ENCODE measurements at regions not wholly inside any gene's neighbourhood (a gene's known extent, or its start where the extent isn't known, plus 50 kb on each side); places are given as distances from the start of the nearest gene placed in this dataset.

DNA sequence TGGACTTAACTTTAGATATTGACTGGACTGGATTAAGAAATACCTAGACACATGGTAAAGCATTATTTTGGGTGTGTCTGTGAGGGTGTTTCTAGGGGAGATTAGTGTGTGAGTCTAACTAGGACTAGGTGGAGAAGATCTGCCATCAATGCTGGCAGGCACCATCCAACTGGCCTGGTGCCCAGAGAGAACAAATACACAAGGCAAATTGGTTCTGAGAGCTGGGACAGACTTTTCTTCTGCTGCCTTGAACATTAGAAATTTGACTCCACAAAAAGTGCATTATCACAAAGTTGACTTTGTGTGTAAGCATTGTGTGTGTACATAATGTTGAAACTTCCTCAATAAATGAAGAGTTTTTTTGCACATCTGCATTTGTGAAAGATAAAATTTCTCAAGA, 522.1 kb downstream of the SUCLA2 start:
- no peak overlapping the region for H3K4me3 ChIP-seq (ENCODE audit: low read length)
- no peak for DNase-seq (ENCODE audit: low read depth, low spot score)

DNA sequence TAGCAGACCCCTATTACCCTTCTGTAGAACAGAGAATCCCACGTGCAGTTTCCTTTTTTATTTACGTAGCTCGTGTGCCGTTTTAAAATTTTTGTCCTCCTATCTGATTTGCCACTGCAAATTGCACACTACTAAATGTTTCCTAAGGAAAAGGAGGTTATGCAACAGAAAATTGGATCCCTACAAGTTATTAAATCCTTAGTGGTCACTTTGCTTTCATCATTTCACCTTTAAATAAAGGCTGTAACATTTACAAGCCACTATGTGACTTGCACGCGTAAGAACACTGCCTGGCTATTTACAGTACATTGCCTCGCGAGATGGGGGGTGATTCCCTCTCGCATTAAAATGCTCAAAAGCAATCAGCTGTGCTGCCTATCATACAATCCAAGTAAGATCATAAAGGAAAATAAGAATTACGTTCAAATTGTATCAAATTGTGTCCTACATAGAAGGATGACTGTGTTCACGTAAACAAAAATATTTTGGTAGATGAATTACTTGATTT, 525.6 kb downstream of the SUCLA2 start:
- no peak for DNase-seq (ENCODE audit: low read depth, low spot score)

GRCh38 chr13:47474839-47475238, 526.2 kb downstream of the SUCLA2 start:
- no peak for DNase-seq (ENCODE audit: low read depth, low spot score)
- no peak overlapping the region for H3K4me3 ChIP-seq (ENCODE audit: low read length)

More for the DNA sequence above, 525.6 kb downstream of the SUCLA2 start:
- H3K4me3 ChIP-seq (ENCODE audit: low read length): no peak overlapping the region

GRCh38 chr13:47474326-47474725, 526.7 kb downstream of the SUCLA2 start:
- DNase-seq (ENCODE audit: low read depth, low spot score): no peak
- H3K4me3 ChIP-seq (ENCODE audit: low read length): no peak overlapping the region

DNA sequence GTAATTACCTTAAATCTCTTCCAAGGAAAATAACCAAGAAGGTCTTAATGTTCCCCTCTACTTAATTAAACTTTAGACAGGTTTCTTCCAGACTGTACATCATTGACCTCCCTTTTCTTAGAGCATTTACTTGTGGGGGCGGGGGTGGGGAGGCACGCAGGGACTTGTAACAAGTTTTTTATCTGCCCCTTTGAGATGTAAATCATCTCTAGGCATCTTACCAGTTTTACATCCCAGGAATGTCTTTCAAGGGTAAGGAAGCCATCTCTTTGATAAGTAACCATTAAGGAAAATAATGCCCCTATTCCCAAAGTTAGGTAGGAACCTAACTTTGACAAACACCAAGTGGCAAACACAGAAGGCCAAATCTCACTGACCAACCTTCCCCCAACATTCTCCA, 528.6 kb downstream of the SUCLA2 start:
- no peak for DNase-seq (ENCODE audit: low read depth, low spot score)
- H3K4me3 ChIP-seq (ENCODE audit: low read length): no peak overlapping the region

DNA sequence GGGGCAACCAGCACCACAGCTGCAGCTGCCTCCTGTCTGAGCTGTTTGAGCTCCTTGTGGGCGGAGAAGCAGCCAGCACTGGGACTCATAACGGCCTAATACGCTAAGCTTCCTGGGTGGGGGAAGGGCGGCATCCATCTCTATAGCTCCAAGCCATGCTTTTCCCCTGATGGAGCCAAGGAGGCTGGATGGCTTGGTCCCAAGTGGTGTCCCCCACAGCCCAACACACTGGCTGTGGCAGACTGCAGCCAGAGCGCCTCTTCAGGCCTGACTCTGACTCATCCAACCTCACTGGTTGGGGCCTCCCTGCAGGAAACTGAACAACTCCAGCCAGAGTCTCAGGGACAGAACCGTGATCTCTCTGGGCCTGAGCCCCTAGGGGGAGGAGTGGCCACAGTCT, 537.3 kb downstream of the SUCLA2 start:
- H3K4me3 ChIP-seq (ENCODE audit: low read length): no peak overlapping the region
- DNase-seq (ENCODE audit: low read depth, low spot score): peak; percentile 28

GRCh38 chr13:47463002-47463401, 538.1 kb downstream of the SUCLA2 start:
- no peak for DNase-seq (ENCODE audit: low read depth, low spot score)
- H3K4me3 ChIP-seq (ENCODE audit: low read length): no peak overlapping the region

- no peak for DNase-seq (ENCODE audit: low read depth, low spot score)
- no peak overlapping the region for H3K4me3 ChIP-seq (ENCODE audit: low read length)
Observed at GRCh38 chr13:47461816-47462215, 539.3 kb downstream of the SUCLA2 start.

GRCh38 chr13:47459512-47459911, 541.6 kb downstream of the SUCLA2 start:
- DNase-seq (ENCODE audit: low read depth, low spot score): no peak
- H3K4me3 ChIP-seq (ENCODE audit: low read length): no peak overlapping the region

- no peak for DNase-seq (ENCODE audit: low read depth, low spot score)
- H3K4me3 ChIP-seq (ENCODE audit: low read length): no peak overlapping the region
Observed at GRCh38 chr13:47457626-47458025, 543.4 kb downstream of the SUCLA2 start.

DNA sequence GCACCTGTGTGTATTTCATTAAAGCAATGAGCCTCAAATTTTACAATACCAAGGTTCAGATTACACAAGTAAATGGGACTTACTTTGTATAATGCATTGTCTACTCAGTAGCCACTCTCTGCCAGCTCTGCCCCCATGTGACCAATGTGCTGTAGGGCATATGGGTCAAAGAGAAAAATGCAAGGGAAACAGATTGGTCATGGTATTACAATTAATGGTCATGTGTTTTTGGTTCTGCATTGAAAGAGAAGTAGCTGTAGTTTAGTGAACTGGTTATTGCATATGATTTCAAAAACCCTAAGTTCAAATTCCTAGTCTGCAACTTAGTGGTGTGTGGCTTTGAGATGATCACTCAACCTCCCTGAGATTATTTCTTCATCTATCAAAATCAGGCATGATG, 545.4 kb downstream of the SUCLA2 start:
- no peak overlapping the region for H3K4me3 ChIP-seq (ENCODE audit: low read length)
- DNase-seq (ENCODE audit: low read depth, low spot score): no peak

DNA sequence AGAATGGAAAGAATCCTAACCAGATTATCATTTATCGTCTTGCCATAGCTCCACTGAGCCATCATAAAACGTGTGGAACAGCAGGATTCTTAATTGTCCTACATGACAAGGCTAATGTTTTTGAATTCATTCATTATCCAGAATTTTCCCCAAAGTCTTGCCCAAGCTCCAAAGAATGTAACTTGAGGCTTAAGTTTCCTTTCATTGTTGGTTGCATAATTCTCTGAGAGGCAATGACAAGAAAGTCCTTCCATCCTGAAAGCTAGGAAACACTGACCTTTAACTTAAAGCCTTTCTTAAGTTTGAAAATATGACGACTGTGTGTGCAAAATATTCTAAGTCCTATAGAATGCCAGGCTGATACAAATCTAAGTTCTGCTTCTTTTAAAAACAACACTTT, 546.1 kb downstream of the SUCLA2 start:
- DNase-seq (ENCODE audit: low read depth, low spot score): no peak

DNA sequence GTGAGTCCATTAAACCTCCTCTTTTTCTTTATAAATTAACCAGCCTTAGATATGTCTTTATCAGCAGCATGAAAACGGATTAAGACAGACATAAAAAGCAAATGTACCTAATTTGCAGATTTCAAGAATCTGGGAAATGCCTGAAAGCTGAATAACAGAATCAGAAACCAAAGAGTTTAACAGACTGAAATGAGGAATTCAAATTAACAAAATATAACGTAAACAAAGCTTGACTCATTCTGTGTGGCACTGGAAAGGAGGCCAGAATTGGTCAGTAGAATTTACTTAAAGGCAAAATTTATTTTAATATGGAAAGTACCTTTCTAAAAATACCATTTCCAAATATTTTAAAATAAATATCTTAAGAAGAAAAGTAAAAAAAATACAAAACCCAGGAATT, 540.6 kb upstream of the HTR2A start:
- H3K4me3 ChIP-seq (ENCODE audit: low read length): no peak overlapping the region
- DNase-seq (ENCODE audit: low read depth, low spot score): no peak

More for the DNA sequence above, 546.1 kb downstream of the SUCLA2 start:
- H3K4me3 ChIP-seq (ENCODE audit: low read length): no peak overlapping the region

DNA sequence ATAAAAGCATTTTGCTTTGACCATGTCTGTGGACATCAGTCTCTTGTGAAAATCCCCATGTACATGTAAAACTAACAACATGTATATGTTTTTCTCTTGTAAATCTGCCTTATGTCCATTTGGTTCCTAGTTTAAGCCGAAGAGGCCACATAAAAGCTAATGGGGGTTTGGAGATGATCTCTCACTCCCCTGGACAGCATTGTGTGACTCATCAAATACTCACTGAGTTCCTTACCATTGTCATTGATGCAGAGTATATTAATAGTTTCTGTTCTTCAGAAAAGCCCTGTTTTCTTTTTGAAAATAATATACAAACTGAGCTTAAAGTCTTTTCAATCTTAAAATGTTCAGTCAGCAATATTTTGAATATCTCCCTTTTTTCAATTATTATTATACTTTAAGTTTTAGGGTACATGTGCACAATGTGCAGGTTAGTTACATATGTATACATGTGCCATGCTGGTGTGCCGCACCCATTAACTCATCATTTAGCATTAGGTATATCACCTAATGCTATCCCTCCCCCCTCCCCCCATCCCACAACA, 536.7 kb upstream of the HTR2A start:
- DNase-seq (ENCODE audit: low read depth, low spot score): no peak
- no peak overlapping the region for H3K4me3 ChIP-seq (ENCODE audit: low read length)

DNA sequence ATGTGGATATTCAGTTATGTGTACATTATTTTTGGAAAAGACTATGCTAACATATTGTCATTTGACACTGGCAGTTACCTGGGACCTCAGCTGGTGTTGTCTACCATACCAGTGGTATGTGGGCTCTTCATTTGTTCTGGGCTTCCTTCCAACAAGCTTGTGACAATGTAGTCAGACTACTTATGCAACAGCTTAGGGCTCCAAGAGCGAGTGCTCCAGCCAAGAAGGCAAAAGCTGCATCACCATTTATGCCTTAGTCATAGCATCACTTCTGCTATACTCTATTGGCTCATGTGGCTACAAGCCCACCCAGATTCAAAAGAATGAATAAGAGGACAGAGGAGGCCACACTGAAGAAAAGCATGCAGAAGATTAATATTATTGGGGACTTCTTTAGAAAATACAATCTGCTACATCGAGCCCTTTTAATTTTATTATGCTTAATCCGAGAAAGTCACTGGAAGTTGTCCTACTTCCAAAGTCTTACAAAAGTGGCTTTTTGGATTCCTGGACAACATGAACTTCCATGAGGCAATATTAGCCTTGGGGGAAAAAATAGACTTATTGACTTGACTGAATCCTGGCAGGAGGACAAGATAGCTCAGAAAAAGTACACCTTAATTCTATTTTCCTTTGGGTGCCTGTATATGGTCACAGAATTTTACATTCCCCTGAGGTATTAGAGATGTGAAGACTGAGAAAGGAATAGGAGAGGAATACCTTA, 529.4 kb upstream of the HTR2A start:
- DNase-seq (ENCODE audit: low read depth, low spot score): no peak
- H3K4me3 ChIP-seq (ENCODE audit: low read length): no peak overlapping the region

GRCh38 chr13:47421525-47421924, 524.7 kb upstream of the HTR2A start:
- H3K4me3 ChIP-seq (ENCODE audit: low read length): no peak overlapping the region
- DNase-seq (ENCODE audit: low read depth, low spot score): no peak

DNA sequence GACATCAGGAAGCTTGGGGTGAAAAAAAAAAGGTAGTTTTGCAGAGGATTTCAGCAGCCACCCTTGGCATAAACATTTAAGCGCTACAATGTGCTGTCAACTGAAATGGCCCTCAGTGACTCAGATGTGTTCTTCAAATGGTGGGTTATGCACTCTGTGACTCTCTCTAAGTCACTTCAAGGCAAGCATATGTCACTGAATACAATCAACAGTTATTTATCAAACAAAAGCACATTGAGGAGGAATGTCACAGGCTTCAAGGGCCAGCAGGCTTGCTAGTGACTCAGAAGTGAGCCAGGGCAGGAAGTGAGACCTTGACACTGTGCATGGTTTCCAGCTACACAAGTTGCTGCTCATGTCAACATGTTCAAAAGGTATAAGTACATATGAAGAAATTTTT, 523.7 kb upstream of the HTR2A start:
- no peak overlapping the region for H3K4me3 ChIP-seq (ENCODE audit: low read length)
- no peak for DNase-seq (ENCODE audit: low read depth, low spot score)

GRCh38 chr13:47420020-47420419, 523.2 kb upstream of the HTR2A start:
- H3K4me3 ChIP-seq (ENCODE audit: low read length): no peak overlapping the region
- DNase-seq (ENCODE audit: low read depth, low spot score): no peak

DNA sequence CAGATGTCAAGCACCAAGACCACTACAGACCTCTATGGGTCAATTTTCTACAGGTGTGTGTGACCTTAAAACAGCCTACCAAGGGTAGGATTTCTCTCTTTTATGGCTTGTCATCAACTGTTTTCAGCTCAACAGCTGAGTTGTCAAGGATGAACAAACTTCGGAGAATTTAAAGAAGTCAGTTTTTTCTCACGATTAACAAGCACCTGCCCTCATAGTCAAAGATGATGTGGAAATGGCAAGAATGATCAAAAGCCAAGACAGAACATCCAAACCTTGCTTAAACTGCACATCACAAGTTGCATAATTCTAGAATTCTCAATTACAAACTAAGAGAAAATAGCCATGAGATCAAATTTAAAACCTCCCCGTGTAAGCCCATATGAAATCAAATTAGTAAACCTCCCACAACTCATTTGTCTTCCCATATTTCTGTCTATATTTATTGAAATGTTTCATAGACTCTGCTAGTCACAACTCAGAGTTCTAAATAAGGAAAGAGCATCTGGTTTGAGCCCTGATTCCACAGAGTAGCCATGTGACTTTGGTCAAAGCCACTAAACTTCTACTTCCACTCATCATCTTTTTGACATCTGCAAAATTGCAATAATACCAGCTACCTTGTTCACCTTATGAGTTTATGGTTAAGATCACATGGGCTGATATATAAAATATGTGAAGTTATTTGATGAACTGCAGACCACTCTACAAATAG, 521.5 kb upstream of the HTR2A start:
- no peak for DNase-seq (ENCODE audit: low read depth, low spot score)
- no peak overlapping the region for H3K4me3 ChIP-seq (ENCODE audit: low read length)

GRCh38 chr13:47417485-47417884, 520.6 kb upstream of the HTR2A start:
- H3K4me3 ChIP-seq (ENCODE audit: low read length): no peak overlapping the region
- no peak for DNase-seq (ENCODE audit: low read depth, low spot score)
